HG02943 (cell line): ENCODE measurements at regions not wholly inside any gene's neighbourhood (a gene's known extent, or its start where the extent isn't known, plus 50 kb on each side); places are given as distances from the start of the nearest gene placed in this dataset.
A peak's percentile ranks its signal among the peaks of the same experiment; 100 is the strongest.
"Not testable (repeated sequence)": the region's sequence is repeated elsewhere in the genome, so short reads cannot be mapped to it uniquely, and the experiment has no call there.

ENCODE experiments used
- ATAC-seq: cut with Tn5 transposase; IDR thresholded peaks from one replicate; pipeline ENCODE4 v1.9.1; 2021; ENCODE audit warnings: mild to moderate bottlenecking, low read depth, moderate library complexity; ENCODE audit not compliant: unreplicated experiment

GRCh38 chr18:42437646-42438045 lies 482.6 kb downstream of the PIK3C3 start:
- ATAC-seq, result no peak

- ATAC-seq, result no peak
These were observed 487.6 kb downstream of the PIK3C3 start for GRCh38 chr18:42442656-42443055.

- no peak for ATAC-seq
These were observed 489.3 kb downstream of the PIK3C3 start for GRCh38 chr18:42444349-42444748.

DNA sequence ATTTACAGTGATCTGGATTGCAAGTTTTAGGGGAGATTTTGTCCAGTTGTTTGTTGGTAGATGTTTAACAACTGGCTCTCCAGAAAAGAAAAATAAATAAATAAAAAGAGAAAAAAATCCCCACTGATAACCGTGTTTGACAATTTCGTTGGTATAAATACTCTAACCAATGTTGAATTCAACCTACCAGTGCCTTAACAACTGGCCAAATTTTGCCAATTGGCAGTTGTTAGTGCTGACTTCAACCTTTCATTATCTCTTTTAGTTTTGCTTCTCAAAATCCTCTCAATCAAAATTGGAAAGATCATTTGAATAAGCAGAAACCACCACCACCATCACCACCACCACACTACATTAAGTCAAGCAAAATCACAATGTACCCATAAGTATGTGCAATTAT lies 490.3 kb downstream of the PIK3C3 start:
- ATAC-seq, result no peak

- ATAC-seq, result no peak
These were observed 491.2 kb downstream of the PIK3C3 start for GRCh38 chr18:42446195-42446594.

DNA sequence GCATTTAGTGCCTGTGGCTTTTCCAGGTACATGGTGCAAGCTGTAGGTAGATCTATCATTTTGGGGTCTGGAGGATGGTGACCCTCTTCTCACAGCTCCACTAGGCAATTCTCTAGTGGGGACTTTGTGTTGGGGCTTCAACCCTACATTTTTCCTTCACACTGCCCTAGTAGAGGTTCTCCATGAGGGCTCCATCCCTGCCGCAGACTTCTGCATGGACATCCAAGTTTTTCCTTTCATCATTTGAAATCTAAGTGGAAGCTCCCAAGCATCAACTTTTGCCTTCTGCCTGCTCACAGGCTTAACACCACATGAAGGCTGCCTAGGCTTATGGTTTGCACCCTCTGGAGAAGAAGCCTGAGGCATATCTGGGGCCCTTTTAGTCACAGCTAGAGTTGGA lies 492.7 kb downstream of the PIK3C3 start:
- ATAC-seq, result no peak

- ATAC-seq, result no peak
These were observed 503.2 kb downstream of the PIK3C3 start for GRCh38 chr18:42458226-42458625.

DNA sequence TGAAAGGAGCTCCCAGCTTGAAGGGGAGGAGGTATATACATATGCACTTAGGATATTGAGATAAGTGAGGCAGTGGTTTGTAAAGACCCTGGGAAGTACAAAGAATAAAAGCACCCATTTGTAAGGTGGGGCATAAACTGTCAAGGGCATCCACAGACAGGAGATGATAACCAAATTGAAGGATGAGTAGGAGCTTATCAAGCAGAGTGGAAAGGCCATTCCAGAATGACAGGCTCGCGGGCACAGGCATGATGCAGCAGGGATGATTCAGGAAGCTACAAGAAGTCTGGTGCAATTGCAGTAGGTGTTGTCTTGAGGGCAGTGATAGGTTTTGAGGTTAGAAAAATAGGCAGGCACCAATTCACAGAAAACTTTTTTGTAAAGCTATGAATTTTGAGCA lies 504.8 kb downstream of the PIK3C3 start:
- ATAC-seq, result no peak

DNA sequence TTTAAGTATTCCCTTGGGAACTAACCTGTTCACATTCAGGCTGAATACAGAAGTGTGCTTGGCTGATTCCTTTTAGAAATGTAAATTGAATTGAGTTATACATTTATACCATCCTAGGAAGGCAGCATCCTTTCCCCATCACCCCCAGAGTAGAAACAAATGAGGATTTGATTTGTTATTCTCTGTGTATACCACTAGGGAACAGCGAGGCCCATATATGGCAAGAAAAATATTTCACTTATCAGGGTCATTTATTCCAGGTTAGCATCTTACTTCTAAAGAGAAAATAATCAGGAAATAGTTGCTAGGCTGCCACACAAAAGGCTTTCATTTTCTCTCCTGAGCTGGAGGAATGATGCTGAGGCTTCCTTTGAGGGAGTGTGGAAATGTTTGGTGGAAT lies 516.9 kb downstream of the PIK3C3 start:
- no peak for ATAC-seq

DNA sequence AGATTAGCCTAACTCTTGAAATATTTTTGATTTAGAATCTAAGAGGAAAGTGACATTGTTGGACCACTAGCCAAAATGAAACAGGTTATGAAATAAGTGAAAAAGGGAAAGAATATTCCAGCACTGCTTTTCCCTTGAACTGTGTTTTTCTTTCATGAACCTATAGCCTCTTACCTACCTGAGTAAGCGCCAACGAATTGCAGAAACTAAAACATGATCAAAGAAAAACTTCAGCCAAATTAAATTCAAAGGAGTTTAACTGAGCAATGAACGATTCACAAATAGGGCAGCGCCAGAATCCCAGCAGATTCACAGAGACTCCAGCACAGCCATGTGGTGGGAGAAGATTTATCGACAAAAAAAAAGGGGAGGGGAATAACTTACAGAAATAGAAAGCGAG lies 518.6 kb downstream of the PIK3C3 start:
- ATAC-seq, result no peak

DNA sequence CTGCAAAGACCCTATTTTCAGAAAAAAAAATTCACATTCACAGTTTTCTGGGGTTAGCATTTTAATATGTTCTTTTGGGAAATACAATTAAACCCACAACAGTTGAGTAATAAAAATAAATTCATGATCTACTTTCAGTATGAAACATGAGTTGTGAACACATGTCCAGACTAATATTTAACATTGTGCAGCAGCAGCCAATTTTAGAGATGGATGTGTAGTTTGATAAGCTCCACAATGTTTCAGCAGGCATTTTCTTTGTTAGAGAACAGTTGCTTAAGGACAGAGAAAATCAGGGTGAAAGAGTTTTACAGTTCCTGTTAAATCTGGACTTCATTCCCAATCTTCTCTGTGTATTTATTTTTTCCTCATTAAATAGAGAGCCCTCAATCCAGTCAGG lies 519.5 kb downstream of the PIK3C3 start:
- no peak for ATAC-seq

DNA sequence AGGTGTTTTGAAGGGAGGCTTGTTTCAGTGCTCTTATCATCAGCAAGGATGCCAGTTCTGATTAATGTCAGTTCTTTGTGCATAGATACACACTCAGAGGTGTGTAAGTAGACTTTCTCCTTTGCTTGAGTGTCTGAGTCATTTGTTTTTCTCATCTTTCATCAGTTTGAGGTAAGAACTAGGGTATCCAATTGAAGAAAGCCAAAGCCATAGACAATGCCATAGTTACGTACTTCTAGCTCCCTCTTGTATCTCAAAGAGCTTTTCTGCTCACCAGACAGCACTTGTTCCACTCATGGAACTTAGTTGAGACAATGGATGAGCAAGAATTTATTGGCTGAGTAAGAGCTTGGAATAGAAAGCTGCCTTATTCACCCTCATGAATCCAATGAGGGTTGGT lies 520.1 kb downstream of the PIK3C3 start:
- no peak for ATAC-seq

- ATAC-seq, result no peak
These were observed 522.2 kb downstream of the PIK3C3 start for GRCh38 chr18:42477267-42477666.

GRCh38 chr18:42480441-42480840 lies 525.4 kb downstream of the PIK3C3 start:
- ATAC-seq, result no peak

DNA sequence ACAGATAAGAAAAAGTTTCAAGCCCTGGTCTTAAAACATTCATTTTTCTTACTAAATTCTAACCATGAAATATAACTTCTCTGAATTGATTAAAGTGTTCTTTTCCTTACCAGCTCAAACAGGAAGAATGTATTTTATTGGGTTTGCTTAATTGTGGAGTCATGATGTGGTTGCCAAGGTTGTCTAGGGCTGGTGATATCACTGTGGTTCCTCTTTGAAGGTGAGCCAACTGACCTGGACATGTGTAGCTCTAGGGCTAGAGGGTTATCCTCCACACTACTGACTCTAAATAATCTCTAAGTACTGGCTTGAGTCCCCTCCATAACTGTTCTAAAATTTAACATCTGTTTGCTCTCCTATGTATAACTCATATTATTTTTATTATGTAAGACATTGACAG lies 529.6 kb downstream of the PIK3C3 start:
- ATAC-seq, result no peak

DNA sequence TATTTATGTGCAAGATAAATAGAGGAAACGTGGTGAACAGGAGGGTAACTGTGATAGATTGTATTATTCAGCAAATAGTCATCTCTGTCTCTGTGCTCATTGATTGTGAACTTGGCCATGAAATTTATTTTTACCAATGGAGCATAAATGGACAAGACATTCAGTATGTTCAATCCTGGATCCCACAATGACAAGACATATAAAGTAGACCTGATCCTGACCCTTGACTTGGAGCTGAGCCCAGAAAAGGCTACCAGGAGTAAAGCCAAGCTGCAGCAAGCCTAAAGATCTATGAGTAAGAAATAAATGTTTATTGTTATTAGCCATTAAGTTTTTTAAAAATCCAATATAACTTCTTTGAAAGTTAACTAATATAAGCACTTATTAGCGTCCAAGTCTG lies 531.2 kb downstream of the PIK3C3 start:
- no peak for ATAC-seq

DNA sequence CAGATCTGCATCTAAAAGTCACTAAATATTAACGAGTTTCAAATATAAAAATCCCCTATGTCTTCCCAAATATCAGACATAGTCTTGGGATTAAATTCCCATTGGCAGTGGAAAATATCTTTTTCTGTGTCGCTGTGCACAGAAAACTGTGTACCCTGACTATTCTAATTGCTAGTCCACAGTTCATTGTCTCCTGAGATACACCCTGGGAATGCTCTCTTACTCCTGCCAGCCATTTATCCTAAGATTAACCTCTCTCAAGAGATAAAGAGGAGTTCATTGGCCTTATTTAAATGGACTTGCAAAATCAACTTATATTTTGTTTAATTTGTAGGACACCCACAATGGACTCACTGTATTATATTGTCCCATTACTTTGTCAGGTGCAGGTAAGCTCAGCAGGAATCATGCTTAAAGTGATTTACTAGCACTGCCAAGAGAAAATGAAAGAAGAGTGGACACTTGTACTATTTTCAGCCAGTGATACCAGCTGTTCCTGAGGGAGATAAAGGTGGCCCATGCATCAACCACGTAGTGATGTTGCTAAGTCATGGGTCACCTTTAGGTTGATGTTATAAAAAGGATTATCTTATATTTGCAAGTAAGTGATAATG lies 553.8 kb downstream of the PIK3C3 start:
- ATAC-seq, result no peak

DNA sequence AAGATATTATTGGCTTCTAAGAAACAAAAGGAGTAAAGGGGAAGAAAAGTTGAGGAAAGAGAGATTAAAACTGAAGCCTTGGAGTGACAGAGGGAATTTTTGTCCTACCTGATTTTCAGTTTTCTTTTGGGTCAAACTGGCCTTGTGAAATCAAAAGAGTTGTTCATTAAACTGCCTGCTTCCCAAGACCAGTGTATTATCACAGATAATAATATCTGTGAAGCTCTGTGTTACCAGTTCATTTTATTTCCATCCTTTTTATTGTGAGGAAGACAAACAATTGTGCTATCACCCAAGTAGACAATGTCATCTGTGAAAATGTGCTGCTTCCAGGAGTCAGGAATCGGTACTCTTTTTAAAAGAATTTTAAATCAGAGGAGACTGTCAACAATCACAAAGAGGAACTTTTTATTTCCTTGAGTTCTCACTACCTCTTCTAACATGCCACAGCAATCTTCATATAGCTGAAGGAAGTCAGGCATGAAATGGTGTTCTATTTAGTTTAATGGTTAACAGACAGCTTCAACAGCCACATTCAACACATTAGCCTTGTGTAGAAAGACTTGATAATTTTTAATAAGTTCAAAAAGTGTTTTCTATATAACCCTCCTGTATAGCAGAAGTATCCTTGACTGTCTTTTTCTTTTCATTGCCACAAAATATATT lies 554.8 kb downstream of the PIK3C3 start:
- peak; percentile 92 for ATAC-seq

GRCh38 chr18:42510540-42510939 lies 555.5 kb downstream of the PIK3C3 start:
- no peak for ATAC-seq

DNA sequence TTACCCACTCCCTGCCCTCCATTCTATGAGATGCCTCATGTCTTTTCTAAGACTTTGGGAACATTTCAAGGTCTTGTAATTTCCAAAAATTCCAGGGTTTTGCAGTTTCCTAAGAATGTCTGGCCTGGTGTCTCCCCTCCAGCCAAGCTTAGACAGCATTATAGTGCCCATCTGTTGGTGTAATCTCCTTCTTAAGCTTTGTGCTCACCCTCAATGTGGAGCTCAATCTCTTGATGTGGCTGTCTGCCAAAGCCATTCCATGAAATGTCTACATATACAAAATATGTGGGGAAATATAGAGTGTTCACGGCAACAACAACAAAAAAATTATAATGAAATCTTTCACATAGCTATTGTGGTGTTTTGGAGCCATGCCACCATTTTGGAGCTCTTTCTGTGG lies 558.4 kb downstream of the PIK3C3 start:
- no peak for ATAC-seq

DNA sequence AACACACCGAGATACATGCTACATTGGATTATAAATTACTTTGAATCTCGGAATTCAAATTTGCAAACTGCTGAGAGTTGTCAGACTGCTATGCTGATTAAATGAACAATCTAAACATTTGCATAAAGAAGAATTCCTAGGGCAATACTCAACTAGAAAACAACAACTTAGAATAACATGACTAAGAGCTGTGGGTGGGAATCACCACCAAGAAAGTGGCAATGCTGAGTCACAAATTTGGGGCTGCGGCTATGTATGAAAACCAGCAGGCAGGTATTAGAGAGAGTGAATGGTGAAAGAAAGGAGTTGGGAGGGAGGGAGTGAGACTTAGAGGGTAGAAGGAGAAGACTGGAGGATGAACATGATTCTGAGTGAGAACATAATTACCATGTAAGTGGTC lies 559.5 kb downstream of the PIK3C3 start:
- ATAC-seq, result no peak

DNA sequence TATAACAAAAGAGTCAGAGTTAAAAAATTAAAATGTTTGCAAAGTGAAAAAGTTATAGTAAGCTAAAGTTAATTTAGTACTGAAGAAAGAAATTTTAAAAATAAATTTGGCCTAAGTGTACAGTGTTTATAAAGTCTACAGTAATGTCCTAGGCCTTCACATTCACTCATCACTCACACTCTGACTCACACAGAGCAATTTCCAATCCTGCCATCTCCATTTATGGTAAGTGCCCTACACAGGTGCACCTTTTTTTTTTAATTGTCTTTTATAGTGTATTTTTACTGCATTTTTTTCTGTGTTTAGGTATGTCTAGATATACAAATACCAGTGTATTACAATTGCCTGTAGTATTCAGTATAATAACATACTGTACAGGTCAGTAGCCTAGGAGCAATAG lies 562.9 kb downstream of the PIK3C3 start:
- no peak for ATAC-seq

GRCh38 chr18:42518331-42518730 lies 563.3 kb downstream of the PIK3C3 start:
- not testable (repeated sequence) for ATAC-seq
